Forelimb muscle (tissue), 1 donor: ENCODE measurements at regions not wholly inside any gene's neighbourhood (a gene's known extent, or its start where the extent isn't known, plus 50 kb on each side); places are given as distances from the start of the nearest gene placed in this dataset.

Experiments
- DNase-seq: peaks from one replicate; pipeline ENCODE4 v3.0.0-alpha.2; 2013; ENCODE audit warnings: low read depth

DNA sequence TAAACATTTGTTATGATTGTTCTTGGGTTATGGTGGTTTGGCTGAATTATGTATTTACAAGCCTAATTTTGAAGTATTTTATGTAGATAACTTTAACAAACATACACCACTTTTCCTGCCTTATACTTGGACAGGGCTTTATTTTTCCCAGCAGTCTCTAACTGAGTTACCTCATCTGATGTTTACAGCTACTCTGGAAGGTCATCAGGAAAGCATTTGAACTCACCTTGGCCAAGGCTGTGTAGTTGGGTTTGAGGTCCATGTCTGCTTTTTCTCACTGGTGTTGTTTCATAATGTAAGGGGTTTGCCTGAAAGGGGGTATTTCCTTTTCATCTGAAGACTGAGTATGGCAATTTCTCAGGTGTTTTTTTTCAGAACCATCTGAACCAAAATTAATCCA is 193.5 kb downstream of the RWDD3 start:
- no peak for DNase-seq

DNA sequence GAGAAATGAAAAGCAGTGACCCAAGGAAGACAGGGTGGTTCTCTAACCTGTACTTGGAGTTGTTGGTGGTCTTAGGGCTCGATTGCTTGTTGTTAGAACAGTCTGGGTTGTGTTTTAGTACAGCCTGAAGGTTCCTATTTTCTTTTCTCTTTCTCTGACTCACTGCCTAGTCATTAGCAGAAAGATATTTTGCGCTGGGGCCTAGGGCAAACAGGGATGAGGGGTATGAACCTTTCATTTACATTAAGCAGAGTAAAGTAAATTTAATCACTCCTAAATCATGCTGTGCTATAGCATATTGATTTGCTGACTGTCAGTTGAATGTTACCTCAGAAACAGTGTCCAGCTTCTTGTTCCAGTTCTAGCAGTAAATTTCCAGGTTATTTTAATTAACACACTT is 197.2 kb downstream of the RWDD3 start:
- no peak for DNase-seq

DNA sequence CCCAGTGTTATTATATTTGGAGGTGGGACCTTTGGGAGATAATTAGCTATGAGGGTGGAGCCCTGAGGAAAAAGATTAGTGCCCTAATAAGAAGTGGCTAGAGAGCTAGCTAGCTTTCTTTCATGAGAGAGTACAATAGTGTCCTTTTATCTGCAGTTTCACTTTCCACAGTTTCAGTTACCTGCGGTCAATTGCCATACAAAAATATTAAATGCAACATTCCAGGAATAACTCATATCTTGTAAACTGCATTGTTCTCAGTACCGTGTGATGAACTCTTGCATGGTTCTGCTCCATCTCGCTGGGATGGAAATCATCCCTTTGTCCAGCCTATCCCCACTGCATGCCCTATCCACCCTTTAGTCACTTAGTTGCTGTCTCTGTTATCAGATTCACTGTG is 201.6 kb downstream of the RWDD3 start:
- DNase-seq = no peak

DNA sequence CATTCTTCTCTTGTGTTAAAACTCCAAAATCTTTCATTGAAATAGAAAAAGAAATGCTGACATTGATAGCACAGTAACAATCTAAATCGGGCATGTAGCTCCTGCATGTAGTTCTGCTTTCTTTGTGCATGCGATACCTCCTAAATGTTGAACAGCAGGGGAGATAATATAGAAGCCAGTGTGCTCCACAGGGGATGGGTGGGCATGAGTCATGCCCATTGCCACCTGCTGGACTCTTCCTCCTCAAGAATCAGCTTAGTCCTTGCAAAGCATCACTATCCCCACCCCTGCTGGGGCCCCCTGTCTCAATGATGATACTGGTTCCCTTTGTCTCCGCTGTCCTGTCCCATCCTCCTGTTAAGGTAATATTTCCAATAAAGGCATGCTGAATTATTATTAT is 203.0 kb downstream of the RWDD3 start:
- no peak for DNase-seq

DNA sequence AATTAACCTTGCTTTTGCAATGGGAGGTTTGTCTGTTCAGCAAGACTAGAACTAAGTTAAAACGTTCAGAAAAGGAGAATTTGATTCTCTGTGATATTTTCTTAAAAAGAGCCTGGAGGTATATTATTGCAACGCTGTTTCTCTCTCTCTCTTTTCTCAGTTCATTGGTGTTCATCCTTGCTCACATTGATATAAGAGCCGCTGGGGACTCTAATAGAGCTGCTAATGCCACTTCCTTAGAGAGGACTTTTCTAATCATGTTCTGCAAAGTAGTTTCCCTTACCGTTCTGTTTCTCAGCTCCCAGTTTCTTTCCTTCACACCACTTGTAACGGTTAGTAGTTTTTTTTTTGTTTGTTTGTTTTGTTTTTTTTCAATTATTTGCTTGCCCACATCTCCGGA is 203.8 kb downstream of the RWDD3 start:
- DNase-seq = no peak

DNA sequence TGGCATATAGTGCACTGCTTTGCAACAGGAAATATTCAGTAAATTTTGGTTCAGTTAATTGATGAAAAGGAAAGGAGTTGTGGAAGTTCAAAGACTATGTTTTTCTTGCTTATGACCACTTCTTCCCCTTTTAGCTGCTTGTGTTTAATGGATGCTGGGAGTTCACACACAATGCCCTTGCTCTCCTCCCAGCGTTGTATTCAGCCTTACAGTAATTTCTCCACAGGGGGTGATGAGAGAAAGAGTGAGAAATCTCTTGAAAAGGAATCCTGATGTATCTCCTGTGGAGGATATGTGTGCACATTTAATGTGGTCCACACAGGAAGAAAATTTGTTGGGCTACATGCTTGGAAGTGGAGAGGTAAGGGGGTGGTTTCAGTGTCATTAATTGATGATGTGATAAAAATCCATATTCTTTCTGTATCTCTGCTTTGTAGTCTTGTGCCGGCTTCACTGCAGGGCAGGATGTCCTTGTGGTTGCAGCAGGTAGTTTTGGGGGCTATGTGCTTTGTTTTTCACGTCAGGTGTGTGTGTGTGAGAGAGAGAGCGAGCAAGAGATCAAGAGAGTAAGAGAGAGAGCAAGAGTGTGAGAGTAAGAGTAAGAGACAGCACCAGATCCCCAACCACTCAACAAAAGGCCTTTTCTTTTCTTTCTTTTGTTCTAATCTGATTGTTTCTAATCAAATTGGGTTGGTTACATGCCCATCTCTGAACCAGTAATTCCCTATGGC is 204.4 kb downstream of the RWDD3 start:
- no peak for DNase-seq

DNA sequence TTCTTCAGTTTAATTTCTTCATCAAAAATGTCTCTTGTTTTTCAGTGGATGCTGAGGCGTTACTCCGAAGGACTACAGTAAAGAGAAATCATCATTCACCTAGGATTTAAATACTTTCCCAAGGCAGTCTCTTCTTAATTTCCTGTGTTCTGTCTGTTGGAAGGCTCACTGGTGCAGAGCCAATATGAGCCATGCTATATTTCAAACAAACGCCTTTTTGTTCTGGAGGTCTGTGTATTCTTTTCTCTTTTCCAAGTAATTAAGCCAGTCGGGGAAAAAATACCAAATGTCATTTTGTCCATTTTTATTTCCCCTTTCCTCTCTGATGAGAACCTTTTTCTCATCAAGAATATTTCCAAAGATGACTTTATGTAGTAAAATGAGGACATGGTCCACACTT is 206.5 kb downstream of the RWDD3 start:
- DNase-seq = no peak

DNA sequence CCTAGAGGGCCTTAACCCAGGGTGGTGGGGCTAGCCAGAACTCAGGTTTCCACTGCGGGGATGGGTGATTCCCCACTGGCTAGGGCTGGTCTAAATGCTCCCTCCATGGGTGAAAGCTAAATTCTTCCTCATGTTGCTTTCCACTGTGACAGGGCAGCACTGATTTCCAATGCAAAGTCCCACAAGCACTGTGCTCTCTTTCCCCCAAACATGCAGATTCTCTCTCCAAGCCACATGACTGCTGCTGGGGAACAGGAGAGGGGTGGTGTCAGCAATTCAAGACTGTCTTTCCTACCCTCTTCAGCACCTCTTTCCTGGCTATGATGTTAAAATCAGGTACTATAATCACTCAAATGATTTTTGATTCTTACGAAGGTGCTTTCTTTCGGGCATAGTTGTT is 215.5 kb downstream of the RWDD3 start:
- DNase-seq = no peak

DNA sequence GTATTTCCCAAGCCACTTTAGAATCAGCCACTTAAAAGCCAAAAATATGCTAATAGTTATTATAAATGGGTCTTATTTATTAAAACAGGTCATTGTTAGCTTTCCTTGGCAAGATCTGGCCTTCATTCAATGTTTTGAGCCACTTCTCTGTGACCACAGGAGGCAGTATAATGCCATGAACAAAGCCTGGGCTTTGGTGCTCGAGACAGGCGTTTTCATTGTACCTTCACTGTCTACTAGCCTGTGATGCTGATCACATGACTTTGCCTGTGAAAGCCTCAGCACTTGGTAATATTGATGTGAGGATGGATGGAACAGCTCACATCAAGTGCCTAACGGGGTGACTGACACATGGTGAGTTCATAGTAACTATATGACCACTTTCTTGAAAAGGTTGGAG is 217.0 kb downstream of the RWDD3 start:
- no peak for DNase-seq

DNA sequence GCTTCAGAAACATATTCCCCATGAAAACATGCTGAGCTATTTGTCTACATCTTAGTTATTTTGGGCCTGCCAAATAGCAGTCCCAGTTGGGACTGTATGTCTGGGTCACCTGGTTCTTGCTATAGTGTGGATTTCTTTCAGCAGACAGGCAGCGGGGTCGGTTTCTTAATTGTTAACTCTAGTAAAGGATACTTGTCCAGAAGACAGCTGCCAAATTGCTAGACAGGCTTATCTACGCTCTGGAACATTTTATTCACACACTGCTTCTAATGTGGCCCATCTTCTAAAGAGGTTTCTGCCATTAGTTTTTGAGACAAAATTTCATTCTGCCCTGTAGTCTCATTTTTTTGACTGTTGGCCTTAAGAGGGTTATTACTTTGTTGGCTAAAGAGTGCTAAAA is 217.9 kb downstream of the RWDD3 start:
- no peak for DNase-seq

DNA sequence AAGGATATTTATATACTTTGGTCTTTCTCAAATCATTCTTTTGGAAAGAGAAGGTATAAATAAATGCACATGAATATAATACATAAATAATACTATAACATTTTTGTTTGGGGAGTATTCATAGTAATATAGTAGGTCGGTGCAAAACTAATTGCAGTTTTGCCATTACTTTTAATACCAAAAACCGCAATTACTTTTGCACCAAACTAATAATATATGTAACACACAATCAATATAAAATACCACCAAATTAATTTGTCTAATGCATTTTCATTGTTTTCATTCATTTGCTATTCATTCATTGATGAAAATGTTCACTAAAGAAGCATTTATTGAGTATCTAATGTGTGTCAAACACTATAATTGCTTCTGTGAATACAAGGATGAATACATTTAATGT is 219.0 kb downstream of the RWDD3 start:
- DNase-seq = no peak

DNA sequence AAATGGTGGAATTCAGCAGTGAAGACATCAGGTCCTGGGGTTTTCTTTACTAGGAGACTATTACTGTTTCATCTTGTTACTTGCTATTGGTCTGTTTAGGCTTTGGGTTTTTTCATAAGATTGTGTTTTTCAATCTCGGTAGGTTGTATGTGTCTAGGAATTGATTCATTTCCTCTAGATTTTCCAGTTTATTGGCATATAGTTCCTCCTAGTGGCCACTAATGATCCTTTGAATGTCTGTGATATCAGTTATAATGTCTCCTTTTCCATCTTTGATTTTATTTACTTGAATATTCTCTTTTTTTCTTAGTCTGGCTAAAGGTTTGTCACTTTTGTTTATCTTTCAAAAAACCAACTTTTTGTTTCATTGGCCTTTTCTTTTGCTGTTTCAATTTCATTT is 233.0 kb downstream of the RWDD3 start:
- DNase-seq = no peak

DNA sequence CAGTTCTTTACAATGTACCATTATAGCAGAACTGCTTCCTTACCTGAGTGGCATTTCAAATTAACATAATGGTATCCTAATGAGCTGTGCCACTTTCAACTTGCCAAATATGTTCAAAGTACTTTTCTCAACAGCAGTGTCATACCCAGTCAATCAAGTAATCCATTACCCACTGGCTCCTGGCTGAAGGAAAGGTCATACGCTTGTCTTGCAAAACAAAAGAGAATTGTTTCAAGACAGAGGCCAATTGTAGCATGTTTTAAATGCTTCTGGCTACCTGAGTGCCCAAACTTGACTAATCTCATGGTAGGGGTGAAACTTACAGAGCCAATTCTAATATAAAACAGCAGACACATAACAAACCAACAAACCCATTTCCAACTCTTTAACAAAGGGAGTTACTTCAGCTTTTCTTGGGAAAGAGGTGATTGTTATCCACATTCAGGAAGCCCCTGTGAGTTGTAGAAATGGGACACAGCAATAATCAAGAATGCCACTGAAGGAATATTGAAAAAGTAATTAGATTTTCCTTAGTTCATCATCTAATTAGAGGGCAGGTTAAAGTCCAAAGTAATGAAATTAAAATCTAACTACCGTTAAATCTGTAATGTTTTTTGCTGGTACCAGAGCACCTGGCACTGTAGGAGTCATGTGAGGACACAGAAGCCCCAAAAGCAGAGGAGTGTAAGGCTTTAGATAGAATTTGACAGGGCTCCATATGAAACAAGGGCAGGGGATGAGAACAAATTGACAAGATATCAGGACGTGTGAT is 241.9 kb downstream of the RWDD3 start:
- DNase-seq = no peak

DNA sequence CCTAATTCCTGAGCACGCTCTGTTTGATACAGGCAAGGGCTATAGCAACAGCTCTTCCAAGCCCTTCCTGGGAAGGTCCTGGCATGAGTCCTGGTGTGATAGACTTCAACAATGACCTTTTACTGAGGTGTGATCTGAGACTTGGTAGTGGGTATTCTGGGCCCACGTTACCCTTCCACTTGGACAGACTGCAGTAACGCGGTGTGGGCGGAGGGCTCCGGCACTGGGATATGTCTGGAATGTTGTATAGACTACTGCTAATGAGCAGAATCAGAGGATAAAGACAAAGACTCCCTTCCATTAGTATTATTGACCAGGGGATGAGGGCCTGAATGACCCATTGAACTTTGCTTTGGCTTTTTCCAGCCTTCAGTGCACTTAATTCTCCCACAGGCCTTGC is 262.3 kb downstream of the RWDD3 start:
- DNase-seq = no peak

DNA sequence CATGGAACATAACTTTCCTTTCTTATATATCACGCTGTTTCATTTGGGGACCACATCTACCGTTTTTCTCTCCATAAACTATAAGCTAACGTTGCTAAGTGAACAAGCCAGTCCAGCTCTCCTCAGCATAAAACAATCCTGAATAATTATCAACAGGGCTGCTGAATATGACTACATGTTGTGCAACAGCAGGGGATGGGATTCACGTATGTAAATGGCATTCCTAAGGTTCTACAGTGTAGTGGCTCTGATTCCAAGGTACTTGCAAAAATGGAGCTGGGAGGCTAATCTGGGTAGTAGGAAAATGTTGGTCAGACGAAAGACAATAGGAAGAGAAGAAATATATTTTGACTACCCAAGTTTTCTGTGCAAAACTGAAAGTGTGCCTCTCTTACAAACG is 262.8 kb downstream of the RWDD3 start:
- no peak for DNase-seq

DNA sequence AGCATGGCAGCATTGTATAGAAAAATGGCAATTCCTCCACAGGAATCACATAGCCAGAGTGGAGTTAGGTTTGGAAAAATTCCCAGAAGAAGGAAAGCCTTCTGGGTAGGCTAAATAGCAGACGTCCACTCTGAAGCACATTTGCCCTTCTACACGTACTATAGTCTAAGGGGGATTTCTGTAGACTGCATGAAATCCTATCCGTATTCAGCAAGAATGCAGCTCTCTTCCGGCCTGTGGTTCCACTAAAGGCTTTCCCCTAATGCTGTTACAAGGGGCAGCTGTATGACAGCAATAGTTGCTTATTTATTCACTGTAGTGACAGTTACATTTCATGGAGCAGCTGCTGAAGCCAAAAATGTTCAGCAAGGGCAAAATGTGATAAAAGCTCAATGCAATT is 263.6 kb downstream of the RWDD3 start:
- no peak for DNase-seq

DNA sequence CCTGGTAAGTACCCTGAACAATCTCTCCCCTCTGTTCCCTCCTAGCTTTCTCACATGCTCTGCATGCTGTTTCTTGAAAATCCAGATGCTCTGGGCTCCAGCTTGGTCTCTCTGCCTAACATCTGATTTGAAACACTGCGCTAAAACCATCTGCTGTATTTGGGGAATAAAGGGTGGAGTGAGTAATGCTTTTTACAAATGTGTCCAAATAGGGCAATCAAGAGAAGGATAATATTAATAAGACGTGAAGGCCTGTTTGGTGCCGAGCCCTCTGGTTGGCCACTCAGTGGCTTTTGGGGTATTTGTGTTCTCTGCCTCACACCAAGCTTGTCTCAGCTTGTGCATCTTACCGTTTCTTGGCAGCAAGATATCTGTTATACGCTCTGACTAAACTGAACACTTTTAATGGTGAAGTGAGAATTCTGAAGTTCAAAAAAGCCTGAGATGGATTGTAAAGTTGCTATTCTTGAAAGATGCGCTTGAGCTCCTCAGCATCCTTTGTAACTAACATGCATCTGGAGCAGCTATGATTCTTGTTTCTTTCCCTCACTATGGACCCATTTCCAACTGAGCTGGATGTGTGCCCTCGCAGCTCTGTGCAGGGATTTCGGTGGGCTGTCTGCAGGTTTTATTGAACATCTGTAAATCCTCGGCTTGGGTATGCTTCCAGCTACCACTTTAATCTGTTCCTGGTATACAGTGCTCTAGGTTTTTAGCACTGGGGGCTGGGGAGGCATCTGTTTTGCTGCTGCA is 269.4 kb downstream of the RWDD3 start:
- DNase-seq = no peak

DNA sequence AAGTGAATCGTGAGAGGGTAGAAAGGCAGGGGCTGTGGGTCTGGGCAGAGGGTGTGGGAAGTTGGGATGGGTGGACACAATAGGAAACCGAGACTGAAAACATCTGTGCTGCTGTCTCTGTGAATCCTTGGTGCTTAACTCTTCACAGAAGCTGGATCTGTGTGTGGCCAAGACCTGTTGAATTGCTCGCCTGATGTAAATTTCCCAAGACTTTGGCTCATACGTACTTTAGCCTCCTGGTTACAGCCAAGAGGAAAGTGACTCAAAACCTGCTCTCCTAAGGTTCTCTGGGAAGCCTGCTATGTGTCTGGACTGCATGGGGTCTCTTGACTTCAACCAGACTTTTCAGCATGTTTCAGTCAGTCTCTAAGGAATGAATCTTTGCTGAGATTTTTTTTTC is 270.3 kb downstream of the RWDD3 start:
- no peak for DNase-seq

DNA sequence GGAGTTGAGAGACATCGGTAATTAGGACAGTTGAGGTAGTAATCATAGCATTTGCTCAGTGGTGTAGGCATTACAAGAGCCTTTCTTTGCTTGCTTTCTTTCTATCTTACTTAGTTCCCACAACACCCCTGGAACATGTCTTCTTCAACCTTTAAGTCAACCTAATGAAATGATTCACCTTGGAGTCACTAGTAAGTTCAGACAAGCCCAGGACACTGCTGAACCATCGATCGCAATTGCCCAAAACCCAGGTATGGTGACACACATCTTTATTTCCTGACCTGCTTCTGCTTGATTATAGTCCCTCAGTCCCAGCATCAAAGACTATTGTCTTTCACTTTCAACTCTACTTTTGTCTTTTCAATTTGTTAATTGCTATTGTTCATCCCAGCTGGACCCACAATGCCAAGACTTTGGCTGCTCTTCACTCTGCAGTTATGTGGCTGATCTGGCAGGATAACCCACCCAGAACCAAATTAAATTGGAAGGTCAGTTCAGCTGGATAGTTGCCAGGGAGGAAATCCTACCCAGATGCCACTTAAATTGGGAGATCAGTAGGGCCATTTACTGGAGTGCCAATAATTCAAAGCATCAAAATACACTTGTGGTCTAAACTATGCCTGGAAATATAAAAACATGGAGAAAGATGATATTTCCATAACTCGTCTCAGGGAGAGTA is 272.9 kb downstream of the RWDD3 start:
- no peak for DNase-seq

DNA sequence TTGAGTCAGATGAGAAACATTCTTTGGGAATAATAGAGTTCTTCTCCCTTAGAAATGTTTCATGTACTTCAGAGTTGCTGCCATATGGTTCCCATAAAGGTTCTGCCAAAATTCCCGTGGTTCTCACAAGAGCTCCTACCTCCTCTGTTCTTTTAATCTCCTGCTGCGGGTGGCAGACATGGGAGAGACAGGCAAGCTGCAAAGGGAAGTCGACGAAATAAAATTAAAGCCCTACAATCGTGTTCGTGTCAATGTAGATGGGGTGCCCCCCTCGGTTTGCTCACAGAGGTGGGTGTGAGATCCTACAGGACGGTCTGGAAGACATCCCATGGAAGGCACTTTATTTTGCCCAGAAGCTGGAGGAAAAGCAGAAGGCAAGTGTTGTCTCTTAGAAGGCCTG is 276.0 kb downstream of the RWDD3 start:
- no peak for DNase-seq

DNA sequence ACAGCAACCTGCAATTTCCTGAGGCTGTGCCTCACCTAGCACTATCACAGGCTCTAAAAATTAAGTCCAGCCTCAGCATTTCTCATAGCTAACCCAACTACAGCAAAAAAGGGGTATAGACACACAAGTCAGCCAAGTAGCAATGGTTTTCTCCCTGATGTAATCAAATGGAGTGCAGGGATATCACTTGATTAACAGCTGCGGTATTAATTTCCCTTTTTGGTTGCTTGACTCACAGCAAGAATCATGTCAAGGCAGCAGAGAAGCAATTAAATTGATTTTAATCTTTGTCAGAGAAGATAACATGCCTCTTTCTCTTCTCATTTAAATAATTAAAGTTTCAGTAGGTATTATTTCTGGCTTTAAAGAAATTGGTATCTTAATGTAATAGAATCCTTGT is 278.9 kb downstream of the RWDD3 start:
- DNase-seq = no peak

DNA sequence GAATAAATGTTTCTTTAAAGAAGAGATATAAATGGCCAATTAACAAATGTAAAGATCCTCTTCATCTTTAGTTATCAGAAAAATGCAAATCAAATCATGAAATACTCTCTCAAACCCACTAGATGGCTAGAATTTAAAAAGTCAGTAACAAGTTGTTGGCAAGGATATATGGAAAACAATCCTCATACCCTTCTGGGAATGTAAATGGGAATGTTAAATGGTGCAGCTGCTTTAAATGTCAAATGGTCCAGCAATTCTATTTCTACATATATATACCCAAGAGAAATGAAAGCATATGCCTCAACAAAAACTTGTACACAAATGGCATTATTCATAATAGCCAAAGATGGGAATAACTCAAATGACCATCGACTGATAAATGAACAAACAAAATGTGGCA is 283.5 kb downstream of the RWDD3 start:
- DNase-seq = no peak
